GM19239 (cell line): ENCODE measurements at regions not wholly inside any gene's neighbourhood (a gene's known extent, or its start where the extent isn't known, plus 50 kb on each side); places are given as distances from the start of the nearest gene placed in this dataset.
"Not testable (repeated sequence)": the region's sequence is repeated elsewhere in the genome, so short reads cannot be mapped to it uniquely, and the experiment has no call there.

Experiments
- DNase-seq: peaks from one replicate; pipeline ENCODE4 v3.0.0; 2011; ENCODE audit warnings: low spot score; ENCODE audit not compliant: insufficient read length
- FAIRE-seq: peaks from 2 replicates; lab custom pipeline; 2011; peaks lifted over from hg19 to GRCh38; lab: Jason Lieb, UNC

DNA sequence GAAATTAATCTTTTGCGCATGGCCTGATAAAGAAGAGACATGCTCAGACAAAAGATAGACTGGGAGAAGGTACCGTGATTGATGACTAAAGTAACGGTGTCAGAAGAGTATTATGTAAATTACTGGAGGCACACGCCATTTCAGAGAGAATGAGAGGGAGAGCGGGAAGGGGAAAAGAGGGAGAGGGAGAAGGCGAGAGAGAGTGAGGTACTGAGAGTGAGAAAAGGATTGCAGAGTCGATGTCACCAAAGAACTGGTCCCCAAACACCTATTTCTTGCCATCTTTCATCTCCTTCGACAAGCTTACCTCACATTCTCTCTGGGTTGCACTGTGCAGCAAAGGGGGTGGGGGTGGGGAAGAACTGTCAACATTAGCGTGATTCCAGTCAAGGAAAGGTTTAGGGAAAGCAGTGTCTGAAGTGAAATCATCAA, 673.7 kb downstream of the BCL11A start:
- DNase-seq (no peak), FAIRE-seq (no peak)

GRCh38 chr2:59875836-59876235, 677.6 kb downstream of the BCL11A start:
- DNase-seq (no peak), FAIRE-seq (no peak)

GRCh38 chr2:59874971-59875755, 678.3 kb downstream of the BCL11A start:
- FAIRE-seq (no peak), DNase-seq (no peak)

- DNase-seq (no peak), FAIRE-seq (no peak)
Observed at GRCh38 chr2:59874361-59874760, 679.1 kb downstream of the BCL11A start.

DNA sequence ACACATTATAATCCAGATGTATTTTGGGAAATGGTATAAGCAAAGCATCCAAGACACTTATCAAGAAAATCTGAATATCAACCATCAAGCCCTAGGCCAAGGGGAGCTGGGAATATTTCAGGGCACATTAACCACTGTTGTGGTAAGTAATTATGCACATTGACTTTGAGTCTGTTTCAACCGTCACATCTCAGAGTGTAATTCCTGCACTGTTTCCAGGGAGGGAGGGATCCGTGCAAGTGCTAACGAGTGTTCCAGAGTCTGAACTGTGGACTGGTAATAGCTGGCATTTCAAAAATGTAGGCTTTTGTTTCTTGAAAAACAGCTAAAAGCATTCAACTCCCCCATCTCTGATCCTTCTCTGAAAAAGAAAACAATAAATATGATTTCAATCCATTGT, 681.6 kb downstream of the BCL11A start:
- FAIRE-seq (no peak), DNase-seq (no peak)

GRCh38 chr2:59868981-59869380, 684.5 kb downstream of the BCL11A start:
- FAIRE-seq (no peak), DNase-seq (no peak)

DNA sequence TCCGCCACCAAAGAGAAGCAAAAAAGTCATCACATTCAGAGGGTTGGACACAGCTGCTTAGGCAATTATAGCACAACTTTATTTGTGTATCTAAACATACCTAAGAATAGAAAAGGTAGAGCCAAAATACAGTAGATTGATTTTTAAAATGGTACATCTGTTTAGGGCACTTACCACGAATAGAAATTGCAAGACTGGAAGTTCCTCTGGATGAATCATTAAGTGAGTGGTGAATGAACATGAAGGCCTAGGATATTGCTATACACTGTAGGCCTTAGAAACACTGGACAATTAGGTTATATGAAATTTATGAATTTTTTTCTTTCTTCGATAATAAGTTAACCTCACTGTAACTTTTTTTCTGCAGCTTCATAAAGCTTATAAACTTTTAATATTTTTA, 687.0 kb downstream of the BCL11A start:
- DNase-seq (no peak), FAIRE-seq (no peak)

DNA sequence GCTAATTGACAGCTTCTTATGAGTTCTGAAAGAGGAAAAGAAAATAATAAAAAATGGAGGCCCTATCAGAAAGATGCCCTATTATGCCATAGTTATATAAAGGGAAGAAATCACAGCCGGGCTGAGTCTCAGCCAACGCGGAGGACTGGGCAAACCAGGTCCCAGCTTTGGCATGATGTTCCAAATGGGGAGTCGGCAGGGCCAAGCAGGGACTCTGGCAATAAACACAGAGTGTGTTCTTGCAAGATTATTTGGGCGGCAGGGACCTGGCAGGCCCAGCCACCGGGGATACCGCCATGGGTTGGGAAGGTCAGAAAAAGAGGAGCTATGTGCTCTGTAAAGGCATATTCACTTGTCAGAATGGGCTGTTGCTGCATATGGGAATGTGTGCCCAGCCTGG, 694.9 kb downstream of the BCL11A start:
- FAIRE-seq (no peak), DNase-seq (no peak)

DNA sequence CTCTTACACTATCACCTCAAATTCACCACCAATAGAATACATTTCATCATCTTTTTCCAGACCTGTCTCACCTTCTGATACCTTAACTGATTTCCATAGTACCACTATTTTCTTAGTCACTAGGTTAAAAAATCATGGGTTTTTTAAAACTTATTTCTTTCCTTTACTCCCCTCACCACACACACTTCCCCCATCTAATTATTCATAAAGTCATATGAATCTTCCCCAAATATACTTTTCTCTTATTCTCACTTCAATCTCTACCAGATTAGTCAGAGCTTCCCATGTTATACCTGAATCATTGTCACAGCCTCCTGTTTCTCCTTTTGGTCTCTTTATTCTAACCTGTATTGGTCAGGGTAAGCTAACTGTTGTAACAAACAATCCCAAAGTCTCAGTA, 696.3 kb downstream of the BCL11A start:
- FAIRE-seq (no peak), DNase-seq (no peak)

- DNase-seq (no peak), FAIRE-seq (no peak)
Observed at GRCh38 chr2:59856391-59856790, 697.1 kb downstream of the BCL11A start.

GRCh38 chr2:59853032-59853431, 700.4 kb downstream of the BCL11A start:
- DNase-seq = no peak
- FAIRE-seq = no peak

GRCh38 chr2:59851836-59852475, 701.5 kb downstream of the BCL11A start:
- FAIRE-seq = no peak
- DNase-seq = no peak

- FAIRE-seq = no peak
Observed at GRCh38 chr2:59850554-59850953, 702.9 kb downstream of the BCL11A start.

GRCh38 chr2:59833941-59834340, 719.5 kb downstream of the BCL11A start:
- DNase-seq (no peak), FAIRE-seq (no peak)

More at GRCh38 chr2:59850554-59850953, 702.9 kb downstream of the BCL11A start:
- no peak for DNase-seq

DNA sequence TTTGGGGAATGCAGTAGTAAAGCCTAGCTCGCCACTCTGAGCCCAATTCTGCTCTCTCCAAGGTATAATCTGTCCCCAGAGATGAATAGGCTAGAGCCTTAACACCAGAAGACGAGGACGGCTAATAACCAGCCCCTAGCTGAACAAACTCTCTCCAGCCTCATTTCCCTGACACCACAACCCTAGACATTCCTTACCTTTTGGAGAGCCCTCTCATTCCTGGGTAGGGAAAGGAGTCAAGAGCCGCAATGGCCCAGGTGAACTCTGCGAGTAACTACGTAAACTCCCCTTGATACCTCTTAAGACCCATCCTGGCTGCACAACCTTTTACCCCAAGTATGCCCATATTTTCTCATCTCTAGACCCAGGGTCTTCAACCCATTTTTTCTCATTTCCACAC, 722.9 kb downstream of the BCL11A start:
- FAIRE-seq = no peak
- DNase-seq = no peak

GRCh38 chr2:59827677-59828076, 725.8 kb downstream of the BCL11A start:
- DNase-seq (no peak), FAIRE-seq (no peak)

DNA sequence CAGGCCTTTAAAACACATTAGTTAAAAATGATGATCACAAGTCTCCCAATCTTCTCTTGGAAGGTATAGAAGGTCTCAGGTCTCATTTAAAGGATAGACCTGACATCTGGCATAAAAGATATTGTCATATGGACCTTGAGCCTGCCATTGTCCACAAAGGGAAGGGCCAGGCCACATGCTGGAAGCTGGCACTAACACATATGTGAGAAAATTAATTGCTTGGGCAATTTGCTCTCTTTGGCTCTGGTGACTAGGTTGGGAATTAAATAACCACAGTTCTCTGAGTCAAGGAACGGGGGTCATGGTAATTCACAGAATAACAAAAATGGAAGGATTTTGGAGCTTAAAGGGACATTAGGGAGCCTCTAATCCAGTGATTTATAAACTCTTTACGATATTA, 727.3 kb downstream of the BCL11A start:
- DNase-seq = no peak
- FAIRE-seq = no peak

GRCh38 chr2:59824314-59824713, 729.1 kb downstream of the BCL11A start:
- DNase-seq (no peak), FAIRE-seq (no peak)

DNA sequence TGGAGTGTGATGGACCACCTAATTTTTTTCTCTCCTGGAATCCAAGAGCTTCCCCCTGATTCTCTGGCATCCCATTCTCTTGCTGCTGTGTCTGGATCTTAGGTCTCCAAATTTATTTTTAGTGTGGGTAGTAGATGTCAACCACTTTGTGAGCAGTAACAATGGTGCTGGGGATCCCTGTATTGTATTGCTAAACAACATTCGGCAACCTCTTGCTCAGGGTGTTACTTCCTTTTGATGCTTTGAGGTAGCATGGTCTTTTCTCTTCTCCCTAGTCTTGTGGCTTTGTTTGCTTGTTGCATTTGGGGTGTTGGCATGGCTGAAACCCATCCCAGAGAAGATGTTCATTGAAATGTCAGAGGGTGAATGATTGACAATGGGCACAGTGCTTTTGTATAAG, 737.4 kb downstream of the BCL11A start:
- DNase-seq (no peak), FAIRE-seq (no peak)

GRCh38 chr2:59810283-59810682, 743.2 kb downstream of the BCL11A start:
- not testable (repeated sequence) for FAIRE-seq, DNase-seq

DNA sequence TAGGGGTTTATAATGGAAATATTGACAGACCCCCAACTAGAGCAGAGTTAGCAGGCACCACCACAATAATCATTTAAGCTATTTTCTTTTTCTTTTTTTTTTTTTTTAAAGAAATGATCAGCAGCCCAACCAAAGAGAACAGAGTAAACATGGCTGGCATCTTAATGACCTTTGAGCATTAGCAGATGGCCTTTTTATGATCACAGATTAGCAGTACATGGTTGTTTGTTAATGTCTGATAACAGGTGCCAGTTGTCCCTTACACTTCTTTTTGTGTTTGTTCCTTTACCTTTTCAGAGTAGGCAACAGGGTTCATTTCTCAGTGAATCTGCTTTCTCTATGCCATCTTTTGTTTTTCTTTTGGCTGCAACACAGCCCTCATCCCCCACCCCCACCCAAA, 747.0 kb downstream of the BCL11A start:
- DNase-seq = no peak
- no peak for FAIRE-seq

GRCh38 chr2:59804732-59805131, 748.7 kb downstream of the BCL11A start:
- no peak for FAIRE-seq
- no peak for DNase-seq
